K562 (cell line): ENCODE measurements at regions not wholly inside any gene's neighbourhood (a gene's known extent, or its start where the extent isn't known, plus 50 kb on each side); places are given as distances from the start of the nearest gene placed in this dataset.

Experiments
- E4F1 ChIP-seq: fragments of 250-450 bp; sonication (Bioruptor Pico); IDR thresholded peaks from 2 replicates; pipeline ENCODE4 v1.5.0; 2021; ENCODE audit warnings: mild to moderate bottlenecking, borderline replicate concordance
- NR0B1 ChIP-seq: fragments of 450-650 bp; IDR thresholded peaks from one replicate; pipeline ENCODE4 v1.6.1; 2018; ENCODE audit warnings: mild to moderate bottlenecking, moderate library complexity; ENCODE audit not compliant: partially characterized antibody
- TARDBP ChIP-seq: fragments of 450-650 bp; IDR thresholded peaks from 2 replicates; pipeline ENCODE4 v1.6.1; 2016
- TEAD2 ChIP-seq: fragments of 450-650 bp; IDR thresholded peaks from 2 replicates; pipeline ENCODE4 v1.6.1; 2016; ENCODE audit warnings: missing genetic modification characterization, control low read depth, missing compliant biosample characterization
- TSHZ1 ChIP-seq: fragments of 250-450 bp; sonication (Bioruptor Pico); IDR thresholded peaks from 2 replicates; pipeline ENCODE4 v1.4.0; 2020; ENCODE audit warnings: mild to moderate bottlenecking, moderate library complexity
- ZBTB43 ChIP-seq: sonication (generic); formaldehyde crosslinking; IDR thresholded peaks from 2 replicates; pipeline ENCODE4 v1.8.0; 2023; ENCODE audit warnings: mild to moderate bottlenecking, missing genetic modification reagents
- ZNF143 ChIP-seq: sonication (generic); formaldehyde crosslinking; IDR thresholded peaks from 2 replicates; pipeline ENCODE4 v1.9.0; 2022; ENCODE audit warnings: mild to moderate bottlenecking, missing genetic modification reagents
- ZNF354B ChIP-seq: fragments of 250-450 bp; sonication (Bioruptor Pico); IDR thresholded peaks from 2 replicates; pipeline ENCODE4 v1.4.0; 2020

- no peak for TF ChIP-seq TSHZ1
- TF ChIP-seq TARDBP = no peak
- TF ChIP-seq E4F1 (CRISPR knock-in tag) = no peak
- TF ChIP-seq ZNF354B (CRISPR knock-in tag) = no peak
- TF ChIP-seq ZBTB43 = no peak
- no peak for TF ChIP-seq NR0B1
- no peak for TF ChIP-seq ZNF143 (CRISPR knock-in tag)
- no peak for TF ChIP-seq TEAD2
Measured at GRCh38 chr15:31461375-31461774, 134.7 kb downstream of the KLF13 start (continued).
